HG03060 (cell line): ENCODE measurements at regions not wholly inside any gene's neighbourhood (a gene's known extent, or its start where the extent isn't known, plus 50 kb on each side); places are given as distances from the start of the nearest gene placed in this dataset.

ENCODE experiments used
- ATAC-seq: cut with Tn5 transposase; IDR thresholded peaks from one replicate; pipeline ENCODE4 v1.9.1; 2021; ENCODE audit warnings: low read depth, moderate number of reproducible peaks; ENCODE audit not compliant: unreplicated experiment

DNA sequence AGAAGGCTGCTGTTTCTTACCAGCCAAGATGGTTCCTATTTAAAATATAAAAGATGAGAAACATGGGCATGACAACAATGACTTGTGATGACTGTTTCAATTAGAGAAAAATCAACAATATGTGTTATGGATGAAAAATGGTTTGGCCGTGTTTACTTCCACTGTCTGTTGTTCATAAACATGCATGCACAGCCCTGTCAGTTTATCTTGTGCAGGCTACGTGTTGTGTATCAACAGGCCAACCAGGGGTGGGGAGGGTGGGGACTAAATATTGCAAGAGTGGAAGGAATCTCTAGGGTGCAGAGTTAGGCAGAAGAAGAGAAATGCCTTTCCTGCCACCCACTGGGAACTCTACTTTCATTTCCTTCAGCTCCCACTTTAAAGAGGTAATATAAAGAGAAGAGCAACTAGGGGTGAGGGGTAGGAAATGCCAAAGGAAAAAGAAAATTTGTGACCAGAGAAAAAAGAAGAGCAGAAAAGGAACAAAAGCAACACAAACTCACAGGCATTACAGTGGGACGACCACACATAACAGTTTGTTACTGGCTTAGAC lies 116.8 kb upstream of the MEIS1 start:
- ATAC-seq: no peak

DNA sequence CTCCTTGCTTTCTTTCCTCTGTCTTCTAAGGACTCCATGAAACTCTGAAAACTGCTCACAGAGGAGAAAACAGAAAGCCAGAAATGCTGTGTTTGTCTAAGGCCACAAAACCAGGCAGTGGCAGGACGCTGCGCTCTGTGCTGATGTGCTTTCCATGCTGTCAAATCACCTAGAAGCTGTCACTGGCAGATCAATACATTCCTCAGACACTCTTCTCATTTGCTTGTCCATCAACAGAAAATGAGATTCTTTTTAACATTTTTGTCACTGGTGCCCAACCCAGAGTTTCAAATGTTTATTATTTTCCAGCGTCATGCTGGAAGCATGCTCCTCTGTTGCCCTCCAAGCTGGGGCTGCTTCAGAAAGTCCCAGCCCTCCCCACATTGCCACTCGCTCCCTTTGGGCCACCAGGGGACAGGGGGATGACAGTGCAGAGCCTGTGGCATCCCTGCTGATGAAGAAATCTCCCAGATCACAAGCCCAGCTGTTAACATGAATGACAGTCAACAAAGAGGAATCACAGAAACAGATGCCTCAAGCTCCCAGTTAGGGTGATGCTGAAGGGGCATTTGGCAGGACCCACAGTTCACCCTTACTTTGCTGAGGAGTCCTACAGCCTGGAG lies 117.5 kb upstream of the MEIS1 start:
- no peak for ATAC-seq

DNA sequence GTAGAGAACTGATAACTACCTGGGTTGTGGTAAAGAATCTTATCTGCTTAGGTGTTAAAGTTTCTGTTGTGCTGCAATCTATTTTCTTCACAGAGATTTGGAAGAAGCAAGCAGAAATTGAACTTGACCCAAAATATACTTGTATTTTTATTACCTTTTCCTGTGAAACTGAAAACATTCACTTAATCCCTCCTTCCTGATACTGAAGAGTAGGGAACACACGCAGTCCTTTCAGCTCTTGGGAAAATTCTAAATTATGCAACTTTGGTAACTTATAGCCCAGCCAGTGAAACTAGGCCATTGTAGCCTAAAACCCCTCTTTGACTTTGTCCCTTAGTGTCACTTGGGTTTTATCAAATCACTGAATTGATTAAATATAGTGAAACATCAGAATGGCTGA lies 128.4 kb upstream of the MEIS1 start:
- no peak for ATAC-seq

DNA sequence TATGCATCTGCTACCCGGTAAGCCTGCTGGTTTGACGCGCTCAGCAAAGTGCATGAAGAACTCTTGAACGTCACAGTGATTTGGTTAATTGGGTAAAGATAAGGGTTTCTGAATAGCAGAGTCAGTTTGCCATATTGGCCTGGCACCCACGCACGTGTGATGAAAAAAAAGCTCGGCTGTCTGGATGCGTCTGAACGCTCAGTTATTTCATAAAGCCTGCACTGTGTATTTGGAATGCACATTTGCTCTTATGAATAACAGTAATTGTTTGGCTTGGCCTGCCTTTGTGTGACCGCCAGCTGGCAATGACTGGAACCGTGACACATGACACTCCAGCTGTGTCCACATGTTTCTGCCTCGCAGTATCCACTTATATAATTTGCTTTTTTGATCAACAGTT lies 129.2 kb upstream of the MEIS1 start:
- no peak for ATAC-seq

DNA sequence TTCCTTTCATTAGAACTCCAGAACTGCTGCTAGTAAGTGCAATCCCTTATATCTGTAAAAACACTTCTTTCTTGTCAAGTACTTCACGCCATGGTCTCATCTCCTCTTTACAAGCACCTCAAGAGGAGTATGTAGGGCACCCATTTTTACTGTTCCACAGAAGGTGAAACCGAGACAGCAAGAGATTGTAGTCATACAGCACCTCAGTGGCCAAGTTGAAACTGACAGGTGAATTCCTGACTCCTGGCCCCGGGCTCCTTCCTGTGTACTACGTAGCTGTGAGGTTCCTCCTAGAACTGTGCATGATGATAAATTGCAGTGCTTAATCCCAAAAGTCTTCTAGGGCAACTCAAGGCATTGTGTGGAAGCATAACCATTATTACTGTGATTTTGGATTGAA lies 131.5 kb upstream of the MEIS1 start:
- ATAC-seq: no peak

DNA sequence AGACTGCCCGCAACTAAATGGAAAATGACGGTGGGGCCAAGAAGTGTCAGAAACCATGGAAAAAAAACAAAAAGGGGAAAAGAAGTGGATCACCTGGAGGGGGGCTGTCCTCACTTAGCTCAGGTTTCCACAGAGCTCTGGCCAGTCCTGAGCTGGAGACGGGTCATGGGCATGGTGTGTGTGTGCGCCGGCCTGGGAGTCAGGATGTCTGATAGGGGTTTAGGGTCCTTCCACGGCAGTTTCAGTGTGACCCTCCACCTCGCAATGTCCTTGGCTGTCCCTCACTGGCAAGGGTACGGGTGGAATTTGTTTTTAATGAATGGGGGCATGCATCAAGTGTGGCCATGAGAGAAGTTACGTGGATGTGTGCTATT lies 133.2 kb upstream of the MEIS1 start:
- ATAC-seq: no peak

DNA sequence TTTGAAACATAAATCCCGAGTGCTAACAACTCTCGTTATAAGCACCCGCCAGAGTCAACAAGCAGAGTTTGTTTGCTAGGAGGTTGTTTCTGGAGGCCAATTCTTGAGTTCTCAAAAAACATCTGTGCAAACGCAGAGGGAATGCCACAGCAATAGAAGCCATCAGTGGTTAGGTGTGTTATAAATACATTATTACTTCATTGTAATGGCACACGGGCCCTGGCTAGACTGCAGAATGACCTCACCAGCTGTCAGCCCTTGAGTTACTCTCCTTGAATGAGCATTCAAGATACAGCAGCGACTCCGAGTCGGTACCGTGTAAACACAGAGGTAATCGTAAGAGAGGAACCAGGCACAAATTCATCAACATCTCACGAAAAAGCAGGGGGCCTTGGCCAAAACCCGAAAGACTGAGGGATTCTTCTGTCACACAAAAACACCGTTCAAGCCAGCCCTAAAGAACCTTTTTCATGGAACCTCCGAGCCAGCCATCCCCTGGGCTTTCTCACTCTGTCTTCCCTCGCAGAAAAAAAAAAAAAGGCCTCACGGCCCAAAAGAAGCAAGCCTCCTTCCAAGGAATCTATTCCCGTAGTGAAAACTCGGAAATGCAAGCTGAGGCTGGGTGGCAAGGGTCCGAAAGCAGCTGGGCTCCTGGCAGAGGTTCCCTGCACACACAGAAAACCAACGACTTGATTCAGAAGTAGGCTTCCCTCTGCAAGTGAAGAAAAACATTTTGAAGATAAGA lies 133.7 kb upstream of the MEIS1 start:
- ATAC-seq: no peak

DNA sequence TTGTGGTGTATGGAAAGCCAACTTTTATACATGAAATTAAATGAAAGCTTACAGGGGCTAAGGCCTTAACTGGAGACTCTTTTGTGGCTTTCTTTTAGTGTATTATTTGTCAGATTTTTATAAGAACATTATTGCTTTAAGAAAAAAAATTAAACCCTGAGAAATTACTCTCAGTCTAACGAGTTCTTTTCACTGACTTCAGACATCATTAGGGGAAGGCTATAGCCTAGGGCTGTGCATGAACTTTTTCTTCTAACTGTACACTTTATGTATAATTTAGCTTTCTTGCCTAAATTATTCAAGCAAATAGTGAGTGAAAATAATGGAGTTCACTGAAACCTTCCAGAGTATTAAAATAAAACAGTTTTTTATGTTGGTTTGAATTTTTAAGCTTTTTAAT lies 151.1 kb upstream of the MEIS1 start:
- no peak for ATAC-seq

DNA sequence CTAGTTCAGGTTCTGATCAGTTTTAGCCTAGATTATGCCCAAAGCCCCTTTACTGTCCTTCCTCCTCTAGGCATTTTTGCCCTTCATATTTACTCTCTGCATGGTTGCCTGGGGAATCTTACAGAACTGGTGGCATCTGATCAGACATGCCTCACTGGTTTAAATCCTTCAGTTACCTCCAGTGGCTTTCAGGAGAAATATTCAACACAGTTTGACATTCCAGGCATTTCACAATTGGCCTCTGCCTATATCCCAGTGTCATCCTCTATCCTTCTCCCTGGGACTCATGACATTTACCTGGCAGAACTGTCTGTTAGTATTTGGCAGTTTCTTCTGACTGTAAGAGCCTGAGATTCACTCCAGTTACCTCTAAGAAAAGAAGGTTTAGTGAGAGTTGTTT lies 152.9 kb upstream of the MEIS1 start:
- no peak for ATAC-seq

DNA sequence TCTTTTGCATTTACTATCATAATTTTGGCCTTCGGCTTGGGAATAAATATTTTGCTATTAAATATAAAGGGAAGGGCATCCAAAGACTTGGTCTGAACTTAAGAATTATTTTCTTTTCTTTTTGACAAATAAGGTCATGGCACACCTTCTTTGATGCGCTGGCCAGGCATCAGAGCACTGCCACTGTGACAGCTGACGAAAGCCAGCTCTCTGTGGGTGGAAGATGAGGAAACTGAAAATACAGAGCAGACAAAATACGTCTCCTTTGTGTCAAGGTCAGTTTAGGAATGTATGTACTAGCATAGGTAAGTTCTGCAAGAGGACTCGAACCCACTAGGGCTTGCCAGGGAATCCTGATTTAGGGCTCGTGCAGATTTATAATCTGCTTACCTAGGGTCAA lies 155.9 kb upstream of the MEIS1 start:
- ATAC-seq: no peak

DNA sequence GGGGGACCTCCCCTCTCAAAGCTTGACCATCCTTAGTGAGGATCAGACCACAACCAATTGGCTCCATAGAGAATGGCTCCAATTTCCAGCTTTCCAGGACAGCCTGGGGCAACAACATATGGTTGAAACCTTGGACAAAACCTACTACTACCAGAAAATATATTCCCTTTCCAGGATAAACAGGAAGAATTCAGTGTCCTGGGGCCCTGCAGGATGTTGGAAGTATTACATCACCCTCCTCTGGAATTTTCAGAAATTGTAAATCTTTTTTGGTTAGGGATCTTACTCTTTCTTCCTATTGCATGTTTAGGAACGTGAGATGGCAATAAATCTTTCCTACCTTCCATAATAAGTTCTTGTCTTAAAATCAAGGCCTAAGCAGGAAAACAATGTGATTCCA lies 158.9 kb upstream of the MEIS1 start:
- ATAC-seq: no peak

DNA sequence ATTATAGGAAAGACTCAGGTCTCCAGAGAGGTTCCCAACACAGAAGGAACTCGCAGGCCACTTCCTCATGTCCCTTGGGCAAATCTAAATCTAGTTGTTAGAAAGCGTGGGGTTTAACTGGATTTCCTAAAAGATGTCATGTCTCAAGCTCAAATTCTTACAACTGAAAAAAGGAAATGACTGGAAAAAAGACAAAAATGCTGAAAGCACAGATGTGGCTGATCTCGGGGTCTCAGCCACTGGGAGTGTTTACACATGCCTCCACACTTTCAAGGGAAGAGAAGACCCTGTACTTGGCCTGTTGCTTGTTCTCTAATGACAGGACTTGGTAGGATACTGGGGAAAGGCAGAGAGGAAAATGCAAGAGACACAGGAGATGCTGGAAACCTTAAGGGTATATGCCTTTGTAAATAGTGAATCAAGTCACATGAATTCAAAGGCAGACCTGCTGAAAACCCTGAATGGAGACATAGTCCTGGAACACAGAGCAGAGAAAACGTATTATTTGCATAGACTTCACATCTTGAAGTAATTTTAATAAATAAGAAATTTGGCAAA lies 160.9 kb upstream of the MEIS1 start:
- ATAC-seq: no peak

DNA sequence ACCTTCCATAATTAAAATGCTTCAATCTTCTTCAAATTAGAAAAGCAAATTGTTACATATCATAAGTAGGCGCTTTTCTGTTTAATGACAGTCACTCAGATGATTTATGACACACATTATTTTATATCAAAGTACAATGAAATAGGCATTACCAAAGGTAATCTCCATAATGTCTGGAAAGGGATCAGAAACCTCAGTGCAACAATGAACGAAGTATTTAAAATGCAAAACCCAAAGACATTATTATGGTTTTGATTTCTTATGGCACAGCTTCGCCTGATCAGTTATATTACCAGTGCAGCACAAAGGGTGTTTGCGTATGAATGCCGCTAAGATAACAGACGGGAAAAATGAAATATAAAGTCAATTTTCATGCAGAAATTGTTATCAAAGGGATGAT lies 162.2 kb upstream of the MEIS1 start:
- no peak for ATAC-seq

DNA sequence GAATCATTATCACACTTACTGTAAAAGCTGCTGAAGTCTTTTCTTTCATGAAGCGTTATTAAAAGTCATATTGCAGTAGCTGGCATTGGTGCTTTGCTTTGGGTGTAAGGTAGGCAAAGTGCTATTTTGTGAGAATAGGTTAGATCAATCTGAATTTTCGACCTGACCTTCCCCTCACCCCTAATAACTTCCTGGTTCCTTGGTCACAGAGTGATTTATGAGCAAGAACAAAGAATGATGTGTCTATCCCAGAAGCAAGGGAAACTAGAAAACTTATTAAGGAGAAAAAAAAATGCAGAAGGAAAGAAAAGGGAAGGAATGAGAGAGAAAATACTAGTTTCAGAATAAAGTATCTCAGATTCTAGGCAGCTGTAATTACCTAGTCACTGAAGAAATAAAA lies 163.1 kb upstream of the MEIS1 start:
- no peak for ATAC-seq

DNA sequence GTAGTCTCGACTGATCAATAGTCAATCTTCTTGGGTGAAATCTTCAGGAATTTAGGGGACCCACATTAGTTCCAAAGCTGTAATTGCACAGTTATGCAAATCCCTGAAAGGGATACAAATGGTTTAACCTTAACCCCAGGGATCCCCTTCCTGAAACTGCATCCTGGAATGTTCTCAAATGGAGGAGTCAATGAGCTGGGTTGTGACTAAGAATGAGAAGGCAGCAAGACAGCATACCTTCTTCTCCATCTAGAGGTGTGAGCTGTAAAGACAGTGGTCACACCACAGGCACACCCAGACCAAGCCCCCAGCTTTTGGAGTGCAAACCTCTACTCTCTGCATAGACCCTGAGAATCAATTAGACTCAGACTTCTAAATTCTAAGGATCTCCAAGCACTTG lies 164.7 kb upstream of the MEIS1 start:
- no peak for ATAC-seq

DNA sequence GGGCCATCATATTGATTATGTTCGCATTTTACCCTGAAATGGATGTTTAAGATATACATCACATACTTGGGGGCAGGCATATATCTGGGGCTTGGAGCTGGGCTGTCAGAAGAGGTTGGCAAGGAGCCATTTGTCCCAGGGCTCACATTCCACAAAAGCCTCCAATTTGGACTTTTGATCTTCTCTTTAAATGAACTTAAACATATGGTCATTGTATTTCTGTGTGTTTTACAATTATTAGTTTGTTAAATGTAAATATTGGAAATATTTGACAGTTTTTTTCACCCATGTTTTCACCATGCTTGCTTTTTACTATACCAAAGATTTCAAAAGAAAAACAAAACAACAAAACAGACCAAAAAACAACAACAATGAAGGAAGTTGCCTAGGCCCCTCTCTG lies 165.8 kb upstream of the MEIS1 start:
- no peak for ATAC-seq

DNA sequence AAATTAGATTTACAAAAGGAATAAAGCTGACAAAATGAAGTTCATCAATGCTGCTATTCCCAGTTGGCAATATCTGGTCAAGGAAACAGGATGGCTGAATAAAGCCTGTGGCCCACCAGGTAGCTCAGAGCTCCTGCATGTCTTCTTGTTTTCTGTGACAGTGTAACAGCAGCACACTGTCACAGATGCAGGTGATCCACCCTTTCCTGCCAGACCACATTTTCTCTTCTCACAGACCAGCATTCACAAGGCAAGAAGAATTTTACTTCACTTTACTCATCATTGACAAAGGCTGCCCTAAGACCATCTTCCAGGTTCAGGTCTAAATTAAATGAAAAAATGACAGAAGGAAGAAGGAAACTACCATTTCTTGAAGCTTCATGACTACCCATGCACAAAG lies 166.2 kb upstream of the MEIS1 start:
- no peak for ATAC-seq

DNA sequence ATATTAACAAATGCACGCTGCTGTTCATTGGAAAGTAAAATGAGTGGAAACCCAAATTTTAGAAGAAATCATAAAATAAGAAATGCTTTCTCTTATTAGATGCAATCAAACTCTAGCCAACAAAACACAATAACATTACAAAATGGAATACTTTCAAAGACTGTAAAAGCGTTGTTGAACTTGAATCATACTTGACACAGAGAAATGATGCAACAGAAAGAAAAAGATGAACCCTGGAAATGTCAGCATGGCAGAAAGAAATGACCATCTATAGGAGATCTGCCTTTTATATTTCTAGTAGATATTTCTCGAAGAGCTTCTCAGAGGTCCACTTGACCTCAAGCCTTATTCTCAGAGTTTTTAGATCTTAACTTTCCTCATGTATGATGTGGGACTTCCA lies 170.6 kb upstream of the MEIS1 start:
- ATAC-seq: no peak

DNA sequence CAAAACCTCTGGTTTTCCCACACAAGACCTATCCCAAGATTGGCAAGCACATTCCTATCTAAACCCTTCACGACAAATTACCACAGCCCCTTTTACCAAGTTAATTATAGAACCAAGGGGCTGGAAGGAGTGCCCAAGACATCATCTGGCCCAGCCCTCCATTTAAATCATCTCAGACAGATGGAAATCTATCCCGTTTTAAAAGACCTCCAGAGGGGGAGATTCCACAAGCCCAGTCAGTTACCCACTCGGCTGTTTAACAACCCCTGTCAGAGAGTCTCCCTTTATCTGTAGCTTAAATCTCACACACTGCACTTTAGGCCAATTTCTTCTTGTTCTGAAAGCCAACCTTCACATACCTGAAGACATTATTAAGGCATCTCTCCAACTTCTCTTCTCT lies 179.1 kb upstream of the MEIS1 start:
- no peak for ATAC-seq

DNA sequence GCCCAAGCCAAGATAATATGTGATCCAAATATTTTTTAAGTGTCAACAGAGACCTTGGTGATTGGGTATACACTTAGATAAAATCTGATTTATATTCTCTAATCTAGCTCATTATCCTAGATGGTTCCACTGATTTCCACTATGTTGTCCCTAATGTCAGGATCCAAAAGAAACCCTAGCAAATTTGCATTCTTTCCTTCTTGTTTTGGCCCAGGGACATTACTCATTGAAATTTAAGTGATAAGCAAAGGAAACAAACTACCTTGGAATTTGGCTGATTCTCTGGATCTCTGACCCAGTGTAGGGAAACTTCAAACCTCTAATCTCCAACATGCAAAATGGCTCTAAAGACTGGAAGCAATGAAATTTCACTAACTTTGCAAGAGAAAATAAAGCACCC lies 179.8 kb upstream of the MEIS1 start:
- no peak for ATAC-seq

DNA sequence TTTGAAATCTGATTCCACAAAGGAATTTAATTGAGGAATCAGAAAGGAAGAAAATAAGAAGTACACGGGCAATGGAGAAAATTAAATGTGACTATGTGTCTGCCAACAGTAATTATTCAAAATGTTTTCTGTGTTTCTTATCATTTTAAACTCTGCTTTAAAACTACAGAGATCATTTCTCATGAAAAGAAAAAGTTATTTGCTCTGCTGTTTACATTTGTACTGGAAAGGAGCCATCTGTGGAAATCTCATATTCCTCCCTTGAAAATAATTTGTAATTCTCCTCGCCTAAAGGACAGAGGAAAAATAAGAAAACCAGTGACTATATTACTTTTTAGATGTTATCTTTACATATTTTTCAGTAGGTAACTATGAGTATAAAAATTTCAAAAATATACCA lies 181.9 kb upstream of the MEIS1 start:
- no peak for ATAC-seq

DNA sequence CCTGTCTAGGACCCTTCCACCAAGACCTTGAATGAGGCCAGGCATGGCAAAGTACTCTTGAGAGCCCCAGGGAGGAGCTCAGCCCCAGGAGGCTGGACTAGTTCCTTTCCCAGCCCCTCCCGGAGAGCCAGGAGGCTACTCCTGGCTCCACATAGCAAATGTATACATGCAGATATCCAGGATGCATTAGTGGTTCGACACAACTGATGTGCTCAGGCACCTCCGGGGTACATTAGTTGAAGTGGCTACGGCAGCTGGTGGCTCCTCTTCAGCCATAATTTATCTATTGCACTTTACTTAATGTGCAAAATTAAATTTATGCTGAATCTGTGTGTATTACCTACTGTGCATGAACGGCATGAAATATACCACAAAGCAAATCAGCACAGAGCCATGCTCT lies 182.8 kb upstream of the MEIS1 start:
- no peak for ATAC-seq
